Smooth muscle cell (in vitro differentiated cells): ENCODE measurements at regions not wholly inside any gene's neighbourhood (a gene's known extent, or its start where the extent isn't known, plus 50 kb on each side); places are given as distances from the start of the nearest gene placed in this dataset.

Experiments used
- DNase-seq: peaks from one replicate; lab custom pipeline; 2025; ENCODE audit not compliant: unreplicated experiment; lab: John Stamatoyannopoulos, UW
- H2AFZ ChIP-seq: fragments of 200-600 bp; sonication (generic); 2 replicates; pipeline ENCODE4 v1.6.0; 2016; ENCODE audit warnings: antibody characterized with exemption, low read depth, mild to moderate bottlenecking
- H3F3A ChIP-seq: fragments of 200-600 bp; sonication (generic); 2 replicates; pipeline ENCODE4 v1.6.0; 2017; ENCODE audit warnings: antibody characterized with exemption, low read depth
- H3K27ac ChIP-seq: fragments of 200-600 bp; sonication (generic); 2 replicates; pipeline ENCODE4 v1.5.1; 2016; ENCODE audit warnings: low read depth, mild to moderate bottlenecking
- H3K27me3 ChIP-seq: fragments of 200-600 bp; sonication (generic); 2 replicates; pipeline ENCODE4 v1.6.1; 2016; ENCODE audit warnings: low read depth, mild to moderate bottlenecking
- H3K36me3 ChIP-seq: fragments of 200-600 bp; sonication (generic); 2 replicates; pipeline ENCODE4 v1.5.1; 2016; ENCODE audit warnings: low read depth
- H3K4me1 ChIP-seq: fragments of 200-600 bp; sonication (generic); 2 replicates; pipeline ENCODE4 v1.5.1; 2016; ENCODE audit warnings: low read depth
- H3K4me2 ChIP-seq: fragments of 200-600 bp; sonication (generic); 2 replicates; pipeline ENCODE4 v1.6.0; 2016; ENCODE audit warnings: mild to moderate bottlenecking
- H3K4me3 ChIP-seq: fragments of 200-600 bp; sonication (generic); 2 replicates; pipeline ENCODE4 v1.5.1; 2016; ENCODE audit warnings: mild to moderate bottlenecking
- H3K79me2 ChIP-seq: fragments of 200-600 bp; sonication (generic); 2 replicates; pipeline ENCODE4 v1.6.0; 2016; ENCODE audit warnings: low read depth, mild to moderate bottlenecking
- H3K9ac ChIP-seq: fragments of 200-600 bp; sonication (generic); 2 replicates; pipeline ENCODE4 v1.6.0; 2016; ENCODE audit warnings: low read depth
- H3K9me3 ChIP-seq: fragments of 200-600 bp; sonication (generic); replicated peaks from 2 replicates; pipeline ENCODE4 v1.5.1; 2016; ENCODE audit warnings: low read depth
- H4K20me1 ChIP-seq: fragments of 200-600 bp; sonication (generic); 2 replicates; pipeline ENCODE4 v1.6.0; 2016; ENCODE audit warnings: low read depth
- CTCF ChIP-seq: fragments of 200-600 bp; sonication (generic); IDR thresholded peaks from 2 replicates; pipeline ENCODE4 v1.5.1; 2017; ENCODE audit warnings: borderline replicate concordance, mild to moderate bottlenecking, antibody characterized with exemption; ENCODE audit not compliant: insufficient read depth, poor library complexity, severe bottlenecking
- WGBS: methylation state at CpG from one replicate; pipeline ENCODE4 v1.1.7; 2016; ENCODE audit warnings: low lambda C conversion rate; 5-methylcytosine and 5-hydroxymethylcytosine counted together

- WGBS, result 89% methylated on average over 3 of the region's 3 CpGs
- no peaks in the 10 kb centered on the region for H3F3A ChIP-seq
- no peaks in the 10 kb centered on the region for H3K36me3 ChIP-seq
- H3K27ac ChIP-seq, result no peak overlapping the region
- no peak overlapping the region for H3K4me2 ChIP-seq
- H4K20me1 ChIP-seq, result no peaks in the 10 kb centered on the region
- no peak overlapping the region for H3K4me3 ChIP-seq
- H3K9me3 ChIP-seq, result no peaks in the 10 kb centered on the region
- H3K27me3 ChIP-seq, result no peaks in the 10 kb centered on the region
- H3K4me1 ChIP-seq, result no peaks in the 10 kb centered on the region
- H3K9ac ChIP-seq, result no peak overlapping the region
- no peak for TF ChIP-seq CTCF
- DNase-seq, result no peak
- H2AFZ ChIP-seq, result no peak overlapping the region
- no peaks in the 10 kb centered on the region for H3K79me2 ChIP-seq
These were observed 868.4 kb downstream of the SORCS3 start for GRCh38 chr10:105509517-105509916.

GRCh38 chr10:105506262-105506661, 865.2 kb downstream of the SORCS3 start:
- DNase-seq, result no peak
- H3K9ac ChIP-seq, result no peak overlapping the region
- no peaks in the 10 kb centered on the region for H3K27me3 ChIP-seq
- H2AFZ ChIP-seq, result no peak overlapping the region
- no peak overlapping the region for H3K27ac ChIP-seq
- no peaks in the 10 kb centered on the region for H3K4me1 ChIP-seq
- no peaks in the 10 kb centered on the region for H4K20me1 ChIP-seq
- H3K79me2 ChIP-seq, result no peaks in the 10 kb centered on the region
- no peaks in the 10 kb centered on the region for H3F3A ChIP-seq
- H3K9me3 ChIP-seq, result no peaks in the 10 kb centered on the region
- H3K4me2 ChIP-seq, result no peak overlapping the region
- TF ChIP-seq CTCF, result no peak
- 89% methylated on average over 5 of the region's 5 CpGs for WGBS
- H3K36me3 ChIP-seq, result no peaks in the 10 kb centered on the region
- H3K4me3 ChIP-seq, result no peak overlapping the region

- no peak overlapping the region for H3K27ac ChIP-seq
- H3K9me3 ChIP-seq, result no peaks in the 10 kb centered on the region
- H3K79me2 ChIP-seq, result no peaks in the 10 kb centered on the region
- H3K9ac ChIP-seq, result no peak overlapping the region
- H3F3A ChIP-seq, result no peaks in the 10 kb centered on the region
- no peak overlapping the region for H3K4me3 ChIP-seq
- no peak overlapping the region for H3K4me2 ChIP-seq
- no peak overlapping the region for H2AFZ ChIP-seq
- H4K20me1 ChIP-seq, result no peaks in the 10 kb centered on the region
- no peaks in the 10 kb centered on the region for H3K36me3 ChIP-seq
- H3K4me1 ChIP-seq, result no peaks in the 10 kb centered on the region
- no peaks in the 10 kb centered on the region for H3K27me3 ChIP-seq
- DNase-seq, result no peak
- no peak for TF ChIP-seq CTCF
These were observed 862.6 kb downstream of the SORCS3 start for GRCh38 chr10:105503714-105504113.

- Histone ChIP-seq H3K4me1 (no peaks in the 10 kb centered on the region), H3K4me3 (no peak overlapping the region), H3K9ac (no peak overlapping the region), H3K27ac (no peak overlapping the region), H3F3A (no peaks in the 10 kb centered on the region), H4K20me1 (no peaks in the 10 kb centered on the region), H3K36me3 (no peaks in the 10 kb centered on the region), H2AFZ (no peak overlapping the region), H3K79me2 (no peaks in the 10 kb centered on the region), H3K4me2 (no peak overlapping the region), H3K9me3 (no peaks in the 10 kb centered on the region), H3K27me3 (no peaks in the 10 kb centered on the region)
- 88% methylated on average over 3 of the region's 3 CpGs for WGBS
- no peak for DNase-seq
- no peak for TF ChIP-seq CTCF
These were observed 861.0 kb downstream of the SORCS3 start for GRCh38 chr10:105502058-105502457.
